K562 (cell line): ENCODE measurements at regions not wholly inside any gene's neighbourhood (a gene's known extent, or its start where the extent isn't known, plus 50 kb on each side); places are given as distances from the start of the nearest gene placed in this dataset.

ENCODE experiments used
- CBX3 ChIP-seq, 2 experiments: IDR thresholded peaks; 1 replicate in 1 of 2; 2 replicates in 1 of 2; pipeline ENCODE4 v1.6.1; 2012; ENCODE audit warnings: inconsistent platforms in 2 of 2, low read length in 2 of 2, borderline replicate concordance in 1 of 2, control low read depth in 1 of 2
- EWSR1 ChIP-seq: fragments of 450-650 bp; IDR thresholded peaks from 2 replicates; pipeline ENCODE4 v1.6.1; 2018; ENCODE audit warnings: borderline replicate concordance, mild to moderate bottlenecking, low read depth, moderate library complexity; ENCODE audit not compliant: partially characterized antibody
- HLTF ChIP-seq: fragments of 450-650 bp; IDR thresholded peaks from 2 replicates; pipeline ENCODE4 v1.6.1; 2016
- KLF10 ChIP-seq: fragments of 250-450 bp; sonication (Bioruptor Pico); IDR thresholded peaks from 2 replicates; pipeline ENCODE4 v1.6.1; 2021; ENCODE audit warnings: matching md5 sums
- MYBL2 ChIP-seq, 2 experiments: fragments of 450-650 bp in 1 of 2; sonication (generic) in 1 of 2; formaldehyde crosslinking in 1 of 2; IDR thresholded peaks; 2 replicates each; pipeline versions ENCODE4 v1.6.1 to v1.8.1; 2017 to 2022; ENCODE audit warnings: borderline replicate concordance in 1 of 2, inconsistent platforms in 1 of 2, low read depth in 1 of 2, mild to moderate bottlenecking in 1 of 2, missing genetic modification reagents in 1 of 2, moderate library complexity in 1 of 2
- MYC ChIP-seq, 2 experiments: fragments of 250-450 bp in 1 of 2; sonication (Bioruptor Pico) in 1 of 2; IDR thresholded peaks; 2 replicates each; pipeline versions ENCODE4 v1.5.1 to v1.6.1; 2012 to 2021; ENCODE audit warnings: low read depth in 2 of 2, borderline replicate concordance in 1 of 2, improper control_type of control experiment in 1 of 2, low read length in 1 of 2, mild to moderate bottlenecking in 1 of 2, moderate library complexity in 1 of 2
- NFXL1 ChIP-seq: fragments of 450-650 bp; formaldehyde crosslinking; IDR thresholded peaks from 2 replicates; pipeline ENCODE4 v1.4.0; 2021; ENCODE audit warnings: mild to moderate bottlenecking
- NRF1 ChIP-seq, 2 experiments: fragments of 450-650 bp; IDR thresholded peaks in 1 of 2; conservative IDR thresholded peaks in 1 of 2; 2 replicates each; pipeline ENCODE4 v1.6.1; 2014; ENCODE audit warnings: mild to moderate bottlenecking in 2 of 2
- POU5F1 ChIP-seq: fragments of 150-350 bp; IDR thresholded peaks from 2 replicates; pipeline ENCODE4 v1.6.1; 2014; ENCODE audit warnings: borderline replicate concordance, low read length, low read depth, mild to moderate bottlenecking; ENCODE audit not compliant: partially characterized antibody
- SAFB2 ChIP-seq: fragments of 200-400 bp; formaldehyde crosslinking; IDR thresholded peaks from 2 replicates; pipeline ENCODE4 v1.6.1; 2018; ENCODE audit warnings: borderline replicate concordance, low read length, low read depth, moderate library complexity; ENCODE audit not compliant: severe bottlenecking
- SMAD2 ChIP-seq: fragments of 150-350 bp; IDR thresholded peaks from 2 replicates; pipeline ENCODE4 v1.6.1; 2014; ENCODE audit warnings: low read depth, mild to moderate bottlenecking, low read length
- SMARCA5 ChIP-seq: fragments of 450-650 bp; IDR thresholded peaks from 2 replicates; pipeline ENCODE4 v1.6.1; 2016
- TAL1 ChIP-seq: fragments of 450-650 bp; IDR thresholded peaks from 2 replicates; pipeline ENCODE4 v1.6.1; 2016; ENCODE audit warnings: mild to moderate bottlenecking
- ZBTB34 ChIP-seq: fragments of 250-450 bp; sonication (Bioruptor Pico); IDR thresholded peaks from 2 replicates; pipeline ENCODE4 v1.8.0; 2021; ENCODE audit warnings: mild to moderate bottlenecking, moderate library complexity
- ZNF143 ChIP-seq: sonication (generic); formaldehyde crosslinking; IDR thresholded peaks from 2 replicates; pipeline ENCODE4 v1.9.0; 2022; ENCODE audit warnings: mild to moderate bottlenecking, missing genetic modification reagents
- ZNF79 ChIP-seq: fragments of 250-450 bp; sonication (Bioruptor Pico); IDR thresholded peaks from 2 replicates; pipeline ENCODE4 v1.4.0; 2020; ENCODE audit warnings: low read depth, mild to moderate bottlenecking, moderate library complexity
- TF ChIP-seq, protein P1 (sequence below): fragments of 250-450 bp; sonication (Bioruptor Pico); IDR thresholded peaks from 2 replicates; pipeline ENCODE4 v1.5.0; 2020; ENCODE audit warnings: mild to moderate bottlenecking
- TF ChIP-seq, protein P2 (sequence below): IDR thresholded peaks from 2 replicates; pipeline ENCODE4 v1.6.1; 2011; ENCODE audit warnings: borderline replicate concordance, low read depth, mild to moderate bottlenecking, moderate library complexity, low read length; ENCODE audit not compliant: insufficient read depth, poor library complexity, severe bottlenecking
- TF ChIP-seq, protein P3 (sequence below): fragments of 250-450 bp; sonication (Bioruptor Pico); IDR thresholded peaks from 2 replicates; pipeline ENCODE4 v1.4.0; 2020; ENCODE audit warnings: mild to moderate bottlenecking, moderate library complexity

- TF ChIP-seq ZBTB34 (CRISPR knock-in tag) = no peak
- TF ChIP-seq NRF1 (conservative IDR thresholded peaks at IDR 0.05 in 1 of 2, IDR thresholded peaks at IDR 0.05 in 1 of 2) = no peak; a peak in 1 of 4 replicates
- 0 out of 2 replicates have a peak, but pooled peaks have one; percentile 52 for TF ChIP-seq MYC (IDR thresholded peaks at IDR 0.05; ENCODE audit: low read depth, low read length)
- no peak for TF ChIP-seq MYC (CRISPR knock-in tag; IDR thresholded peaks at IDR 0.05; ENCODE audit: borderline replicate concordance, low read depth)
- no peak for TF ChIP-seq POU5F1
- TF ChIP-seq, protein P1, sequence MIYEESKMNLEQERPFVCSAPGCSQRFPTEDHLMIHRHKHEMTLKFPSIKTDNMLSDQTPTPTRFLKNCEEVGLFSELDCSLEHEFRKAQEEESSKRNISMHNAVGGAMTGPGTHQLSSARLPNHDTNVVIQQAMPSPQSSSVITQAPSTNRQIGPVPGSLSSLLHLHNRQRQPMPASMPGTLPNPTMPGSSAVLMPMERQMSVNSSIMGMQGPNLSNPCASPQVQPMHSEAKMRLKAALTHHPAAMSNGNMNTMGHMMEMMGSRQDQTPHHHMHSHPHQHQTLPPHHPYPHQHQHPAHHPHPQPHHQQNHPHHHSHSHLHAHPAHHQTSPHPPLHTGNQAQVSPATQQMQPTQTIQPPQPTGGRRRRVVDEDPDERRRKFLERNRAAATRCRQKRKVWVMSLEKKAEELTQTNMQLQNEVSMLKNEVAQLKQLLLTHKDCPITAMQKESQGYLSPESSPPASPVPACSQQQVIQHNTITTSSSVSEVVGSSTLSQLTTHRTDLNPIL (CRISPR knock-in tag) = no peak
- no peak for TF ChIP-seq MYBL2 (IDR thresholded peaks at IDR 0.05; ENCODE audit: low read depth)
- TF ChIP-seq MYBL2 (CRISPR knock-in tag; IDR thresholded peaks at IDR 0.05; ENCODE audit: borderline replicate concordance) = no peak
- TF ChIP-seq CBX3 (IDR thresholded peaks at IDR 0.05; ENCODE audit: borderline replicate concordance in 1 of 2, low read length in 2 of 2) = no peak
- TF ChIP-seq, protein P2, sequence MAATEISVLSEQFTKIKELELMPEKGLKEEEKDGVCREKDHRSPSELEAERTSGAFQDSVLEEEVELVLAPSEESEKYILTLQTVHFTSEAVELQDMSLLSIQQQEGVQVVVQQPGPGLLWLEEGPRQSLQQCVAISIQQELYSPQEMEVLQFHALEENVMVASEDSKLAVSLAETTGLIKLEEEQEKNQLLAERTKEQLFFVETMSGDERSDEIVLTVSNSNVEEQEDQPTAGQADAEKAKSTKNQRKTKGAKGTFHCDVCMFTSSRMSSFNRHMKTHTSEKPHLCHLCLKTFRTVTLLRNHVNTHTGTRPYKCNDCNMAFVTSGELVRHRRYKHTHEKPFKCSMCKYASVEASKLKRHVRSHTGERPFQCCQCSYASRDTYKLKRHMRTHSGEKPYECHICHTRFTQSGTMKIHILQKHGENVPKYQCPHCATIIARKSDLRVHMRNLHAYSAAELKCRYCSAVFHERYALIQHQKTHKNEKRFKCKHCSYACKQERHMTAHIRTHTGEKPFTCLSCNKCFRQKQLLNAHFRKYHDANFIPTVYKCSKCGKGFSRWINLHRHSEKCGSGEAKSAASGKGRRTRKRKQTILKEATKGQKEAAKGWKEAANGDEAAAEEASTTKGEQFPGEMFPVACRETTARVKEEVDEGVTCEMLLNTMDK = no peak
- no peak for TF ChIP-seq SMAD2
- no peak for TF ChIP-seq SMARCA5
- no peak for TF ChIP-seq NFXL1 (CRISPR knock-in tag)
- TF ChIP-seq ZNF143 (CRISPR knock-in tag) = no peak
- TF ChIP-seq KLF10 (CRISPR knock-in tag) = no peak
- no peak for TF ChIP-seq TAL1
- TF ChIP-seq EWSR1 = no peak
- TF ChIP-seq SAFB2 = no peak
- TF ChIP-seq ZNF79 (CRISPR knock-in tag) = no peak
- no peak for TF ChIP-seq HLTF
- TF ChIP-seq, protein P3, sequence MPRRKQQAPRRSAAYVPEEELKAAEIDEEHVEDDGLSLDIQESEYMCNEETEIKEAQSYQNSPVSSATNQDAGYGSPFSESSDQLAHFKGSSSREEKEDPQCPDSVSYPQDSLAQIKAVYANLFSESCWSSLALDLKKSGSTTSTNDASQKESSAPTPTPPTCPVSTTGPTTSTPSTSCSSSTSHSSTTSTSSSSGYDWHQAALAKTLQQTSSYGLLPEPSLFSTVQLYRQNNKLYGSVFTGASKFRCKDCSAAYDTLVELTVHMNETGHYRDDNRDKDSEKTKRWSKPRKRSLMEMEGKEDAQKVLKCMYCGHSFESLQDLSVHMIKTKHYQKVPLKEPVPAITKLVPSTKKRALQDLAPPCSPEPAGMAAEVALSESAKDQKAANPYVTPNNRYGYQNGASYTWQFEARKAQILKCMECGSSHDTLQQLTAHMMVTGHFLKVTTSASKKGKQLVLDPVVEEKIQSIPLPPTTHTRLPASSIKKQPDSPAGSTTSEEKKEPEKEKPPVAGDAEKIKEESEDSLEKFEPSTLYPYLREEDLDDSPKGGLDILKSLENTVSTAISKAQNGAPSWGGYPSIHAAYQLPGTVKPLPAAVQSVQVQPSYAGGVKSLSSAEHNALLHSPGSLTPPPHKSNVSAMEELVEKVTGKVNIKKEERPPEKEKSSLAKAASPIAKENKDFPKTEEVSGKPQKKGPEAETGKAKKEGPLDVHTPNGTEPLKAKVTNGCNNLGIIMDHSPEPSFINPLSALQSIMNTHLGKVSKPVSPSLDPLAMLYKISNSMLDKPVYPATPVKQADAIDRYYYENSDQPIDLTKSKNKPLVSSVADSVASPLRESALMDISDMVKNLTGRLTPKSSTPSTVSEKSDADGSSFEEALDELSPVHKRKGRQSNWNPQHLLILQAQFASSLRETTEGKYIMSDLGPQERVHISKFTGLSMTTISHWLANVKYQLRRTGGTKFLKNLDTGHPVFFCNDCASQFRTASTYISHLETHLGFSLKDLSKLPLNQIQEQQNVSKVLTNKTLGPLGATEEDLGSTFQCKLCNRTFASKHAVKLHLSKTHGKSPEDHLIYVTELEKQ (CRISPR knock-in tag) = no peak
Observed at GRCh38 chr11:57903441-57904123, 120.1 kb upstream of the OR9Q1 start (continued).
